Suppressor macrophage treated with lipopolysaccharide for 1 hour (primary cell): ENCODE measurements at regions not wholly inside any gene's neighbourhood (a gene's known extent, or its start where the extent isn't known, plus 50 kb on each side); places are given as distances from the start of the nearest gene placed in this dataset.

ENCODE experiments used
- DNase-seq, 3 donors: peaks; one replicate each; pipeline ENCODE4 v3.0.0-alpha.2; 2020 to 2022

GRCh38 chr16:51407921-51408320, 256.9 kb upstream of the SALL1 start:
- no peak for DNase-seq

GRCh38 chr16:51407199-51407598, 256.1 kb upstream of the SALL1 start:
- no peak for DNase-seq

- no peak for DNase-seq
Observed at GRCh38 chr16:51405361-51405760, 254.3 kb upstream of the SALL1 start.

GRCh38 chr16:51404386-51404785, 253.3 kb upstream of the SALL1 start:
- no peak for DNase-seq

GRCh38 chr16:51402785-51403184, 251.7 kb upstream of the SALL1 start:
- DNase-seq, result no peak

- no peak for DNase-seq
Observed at GRCh38 chr16:51402298-51402697, 251.2 kb upstream of the SALL1 start.

- DNase-seq, result no peak
Observed at GRCh38 chr16:51401673-51402072, 250.6 kb upstream of the SALL1 start.

- no peak for DNase-seq
Observed at GRCh38 chr16:51399908-51400670, 249.0 kb upstream of the SALL1 start.

GRCh38 chr16:51394421-51394820, 243.4 kb upstream of the SALL1 start:
- DNase-seq, result no peak

- DNase-seq, result no peak
Observed at GRCh38 chr16:51393381-51394005, 242.4 kb upstream of the SALL1 start.

- no peak for DNase-seq
Observed at GRCh38 chr16:51392521-51393187, 241.6 kb upstream of the SALL1 start.

- DNase-seq, result no peak
Observed at GRCh38 chr16:51391798-51392511, 240.9 kb upstream of the SALL1 start.

- DNase-seq, result no peak
Observed at GRCh38 chr16:51390877-51391276, 239.8 kb upstream of the SALL1 start.

- no peak for DNase-seq
Observed at GRCh38 chr16:51389881-51390280, 238.8 kb upstream of the SALL1 start.

GRCh38 chr16:51388516-51388951, 237.5 kb upstream of the SALL1 start:
- DNase-seq, result no peak

- DNase-seq, result no peak
Observed at GRCh38 chr16:51383909-51384308, 232.8 kb upstream of the SALL1 start.

GRCh38 chr16:51382940-51383339, 231.9 kb upstream of the SALL1 start:
- no peak for DNase-seq

GRCh38 chr16:51382211-51382610, 231.1 kb upstream of the SALL1 start:
- DNase-seq, result no peak

GRCh38 chr16:51376080-51376479, 225.0 kb upstream of the SALL1 start:
- DNase-seq, result no peak

GRCh38 chr16:51374790-51375189, 223.7 kb upstream of the SALL1 start:
- DNase-seq, result no peak

- no peak for DNase-seq
Observed at GRCh38 chr16:51374346-51374745, 223.3 kb upstream of the SALL1 start.

- no peak for DNase-seq
Observed at GRCh38 chr16:51365715-51366114, 214.6 kb upstream of the SALL1 start.
